ENCODE measurements at regions not wholly inside any gene's neighbourhood (a gene's known extent, or its start where the extent isn't known, plus 50 kb on each side); places are given as distances from the start of the nearest gene placed in this dataset.

- TF ChIP-seq EZH2 (optimal IDR thresholded peaks at IDR 0.05; ENCODE audit: low read depth, low read length) = no peak
- TF ChIP-seq, protein P1, sequence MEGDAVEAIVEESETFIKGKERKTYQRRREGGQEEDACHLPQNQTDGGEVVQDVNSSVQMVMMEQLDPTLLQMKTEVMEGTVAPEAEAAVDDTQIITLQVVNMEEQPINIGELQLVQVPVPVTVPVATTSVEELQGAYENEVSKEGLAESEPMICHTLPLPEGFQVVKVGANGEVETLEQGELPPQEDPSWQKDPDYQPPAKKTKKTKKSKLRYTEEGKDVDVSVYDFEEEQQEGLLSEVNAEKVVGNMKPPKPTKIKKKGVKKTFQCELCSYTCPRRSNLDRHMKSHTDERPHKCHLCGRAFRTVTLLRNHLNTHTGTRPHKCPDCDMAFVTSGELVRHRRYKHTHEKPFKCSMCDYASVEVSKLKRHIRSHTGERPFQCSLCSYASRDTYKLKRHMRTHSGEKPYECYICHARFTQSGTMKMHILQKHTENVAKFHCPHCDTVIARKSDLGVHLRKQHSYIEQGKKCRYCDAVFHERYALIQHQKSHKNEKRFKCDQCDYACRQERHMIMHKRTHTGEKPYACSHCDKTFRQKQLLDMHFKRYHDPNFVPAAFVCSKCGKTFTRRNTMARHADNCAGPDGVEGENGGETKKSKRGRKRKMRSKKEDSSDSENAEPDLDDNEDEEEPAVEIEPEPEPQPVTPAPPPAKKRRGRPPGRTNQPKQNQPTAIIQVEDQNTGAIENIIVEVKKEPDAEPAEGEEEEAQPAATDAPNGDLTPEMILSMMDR (IDR thresholded peaks at IDR 0.05; ENCODE audit: low read length) = no peak
- TF ChIP-seq EZH2phosphoT487 (IDR thresholded peaks at IDR 0.05; ENCODE audit: low read length) = no peak
Measured at GRCh38 chr6:71502956-71503355, 214.3 kb downstream of the OGFRL1 start.

All from MM.1S (cell line).